ENCODE measurements at regions not wholly inside any gene's neighbourhood (a gene's known extent, or its start where the extent isn't known, plus 50 kb on each side); places are given as distances from the start of the nearest gene placed in this dataset.

DNA sequence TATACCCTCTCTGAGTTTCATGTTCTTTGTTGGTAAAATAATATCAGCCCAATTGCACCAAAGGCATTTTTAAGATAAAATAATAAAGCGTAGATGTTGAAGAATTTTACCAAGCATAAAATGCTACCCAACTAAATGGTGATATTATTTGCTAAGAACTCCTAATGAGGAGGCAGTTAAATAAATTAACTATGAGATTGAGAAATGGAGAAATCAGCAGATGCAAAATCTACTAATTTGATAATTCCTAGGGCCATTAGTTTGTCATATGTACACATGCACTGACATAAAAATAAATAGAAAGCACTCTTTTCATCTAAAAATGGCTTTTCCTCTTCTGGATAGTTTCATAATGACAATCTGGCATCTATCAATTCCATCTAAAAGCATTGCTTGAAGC lies 681.5 kb upstream of the FAM98A start:
- H3K36me3 ChIP-seq, result no peaks in the 10 kb centered on the region
- TF ChIP-seq, protein P1, sequence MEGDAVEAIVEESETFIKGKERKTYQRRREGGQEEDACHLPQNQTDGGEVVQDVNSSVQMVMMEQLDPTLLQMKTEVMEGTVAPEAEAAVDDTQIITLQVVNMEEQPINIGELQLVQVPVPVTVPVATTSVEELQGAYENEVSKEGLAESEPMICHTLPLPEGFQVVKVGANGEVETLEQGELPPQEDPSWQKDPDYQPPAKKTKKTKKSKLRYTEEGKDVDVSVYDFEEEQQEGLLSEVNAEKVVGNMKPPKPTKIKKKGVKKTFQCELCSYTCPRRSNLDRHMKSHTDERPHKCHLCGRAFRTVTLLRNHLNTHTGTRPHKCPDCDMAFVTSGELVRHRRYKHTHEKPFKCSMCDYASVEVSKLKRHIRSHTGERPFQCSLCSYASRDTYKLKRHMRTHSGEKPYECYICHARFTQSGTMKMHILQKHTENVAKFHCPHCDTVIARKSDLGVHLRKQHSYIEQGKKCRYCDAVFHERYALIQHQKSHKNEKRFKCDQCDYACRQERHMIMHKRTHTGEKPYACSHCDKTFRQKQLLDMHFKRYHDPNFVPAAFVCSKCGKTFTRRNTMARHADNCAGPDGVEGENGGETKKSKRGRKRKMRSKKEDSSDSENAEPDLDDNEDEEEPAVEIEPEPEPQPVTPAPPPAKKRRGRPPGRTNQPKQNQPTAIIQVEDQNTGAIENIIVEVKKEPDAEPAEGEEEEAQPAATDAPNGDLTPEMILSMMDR (IDR thresholded peaks at IDR 0.05), result no peak
- 96 to 98% methylated on average over 1 of the region's 1 CpG for WGBS, 2 donors

DNA sequence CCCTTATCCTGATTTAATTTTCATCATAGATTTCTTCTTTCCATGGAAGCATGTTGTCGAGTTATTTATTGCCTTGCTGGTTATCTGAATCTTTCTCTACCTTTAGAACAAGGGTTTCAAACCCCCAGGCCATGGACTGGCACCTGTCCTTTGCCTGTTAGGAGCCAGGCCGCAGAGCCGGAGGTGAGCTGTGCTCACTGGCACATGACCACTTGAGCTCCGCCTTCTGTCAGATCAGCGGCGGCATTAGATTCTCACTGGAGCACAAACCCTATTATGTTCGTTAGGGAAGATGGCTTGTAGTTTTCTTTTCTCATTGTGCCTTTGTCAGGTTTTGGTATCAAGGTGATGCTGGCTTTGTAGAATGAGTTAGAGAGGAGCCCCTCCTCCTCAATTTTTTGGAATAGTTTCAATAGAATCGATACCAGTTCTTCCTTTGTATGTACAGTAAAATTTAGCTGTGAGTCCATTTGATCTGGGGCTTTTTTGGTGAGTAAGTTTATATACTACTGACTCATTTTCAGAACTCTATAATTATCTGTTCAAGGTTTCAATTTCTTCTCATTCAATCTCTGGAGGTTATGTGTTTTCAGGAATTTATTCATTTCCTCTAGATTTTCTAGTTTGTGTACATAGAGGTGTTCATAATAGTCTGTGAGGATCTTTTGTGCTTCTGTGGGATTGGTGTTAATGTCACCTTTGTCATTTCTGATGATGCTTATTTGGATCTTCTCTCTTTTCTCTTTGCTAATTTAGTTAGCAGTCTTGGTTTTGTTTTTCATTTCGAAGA lies 668.0 kb upstream of the FAM98A start:
- ATAC-seq (no peak), DNase-seq (no peak)
- intact Hi-C loops (cut with DNase I), result no loop called here
- Histone ChIP-seq H3K27ac (no peak overlapping the region), H3K27me3 (no peaks in the 10 kb centered on the region), H3K4me1 (no peaks in the 10 kb centered on the region), H3K4me3 (no peak overlapping the region), H3K9me3 (peaks cover 0 to 40% (median 0%) of the 10 kb centered on the region in 11 donors), H3K36me3 (no peaks in the 10 kb centered on the region)
- TF ChIP-seq, protein P1 (IDR thresholded peaks at IDR 0.05), result no peak
- WGBS, 2 donors, result 87 to 88% methylated on average over 9 of the region's 9 CpGs

More for the DNA sequence above, 681.5 kb upstream of the FAM98A start:
- Histone ChIP-seq H3K4me1 (no peaks in the 10 kb centered on the region), H3K27ac (no peak overlapping the region), H3K27me3 (no peaks in the 10 kb centered on the region), H3K9me3 (peaks cover 0 to 4% (median 0%) of the 10 kb centered on the region in 11 donors), H3K4me3 (no peak overlapping the region)
- no peak for ATAC-seq
- no peak for DNase-seq
- intact Hi-C loops (cut with DNase I), result no loop called here

DNA sequence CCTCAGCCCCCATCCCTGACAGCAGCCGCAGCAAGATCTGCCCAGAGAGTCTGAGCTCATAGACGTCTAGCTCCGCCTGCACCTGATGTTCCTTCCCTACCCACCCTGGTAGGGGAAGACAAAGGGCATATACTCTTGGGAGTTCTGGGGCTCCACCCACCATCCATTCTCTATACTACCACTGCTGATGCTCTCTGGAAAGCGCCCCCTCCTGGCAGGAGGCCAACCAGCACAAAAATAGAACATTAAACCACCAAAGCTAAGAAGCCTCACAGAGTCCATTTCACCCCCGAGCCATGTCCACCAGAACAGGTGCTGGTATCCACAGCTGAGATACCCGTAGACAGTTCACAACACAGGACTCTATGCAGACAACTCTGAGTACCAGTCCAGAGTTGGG lies 662.6 kb upstream of the FAM98A start:
- Histone ChIP-seq H3K27ac (no peak overlapping the region), H3K4me3 (no peak overlapping the region), H3K9me3 (peaks cover 0 to 12% (median 0%) of the 10 kb centered on the region in 11 donors), H3K27me3 (no peaks in the 10 kb centered on the region), H3K4me1 (no peaks in the 10 kb centered on the region), H3K36me3 (no peaks in the 10 kb centered on the region)
- intact Hi-C loops (cut with DNase I), result no loop called here
- DNase-seq (no peak), ATAC-seq (no peak)
- whole genome bisulfite sequencing, 2 donors, result 67 to 84% methylated on average over 6 of the region's 6 CpGs
- TF ChIP-seq, protein P1 (IDR thresholded peaks at IDR 0.05), result no peak

DNA sequence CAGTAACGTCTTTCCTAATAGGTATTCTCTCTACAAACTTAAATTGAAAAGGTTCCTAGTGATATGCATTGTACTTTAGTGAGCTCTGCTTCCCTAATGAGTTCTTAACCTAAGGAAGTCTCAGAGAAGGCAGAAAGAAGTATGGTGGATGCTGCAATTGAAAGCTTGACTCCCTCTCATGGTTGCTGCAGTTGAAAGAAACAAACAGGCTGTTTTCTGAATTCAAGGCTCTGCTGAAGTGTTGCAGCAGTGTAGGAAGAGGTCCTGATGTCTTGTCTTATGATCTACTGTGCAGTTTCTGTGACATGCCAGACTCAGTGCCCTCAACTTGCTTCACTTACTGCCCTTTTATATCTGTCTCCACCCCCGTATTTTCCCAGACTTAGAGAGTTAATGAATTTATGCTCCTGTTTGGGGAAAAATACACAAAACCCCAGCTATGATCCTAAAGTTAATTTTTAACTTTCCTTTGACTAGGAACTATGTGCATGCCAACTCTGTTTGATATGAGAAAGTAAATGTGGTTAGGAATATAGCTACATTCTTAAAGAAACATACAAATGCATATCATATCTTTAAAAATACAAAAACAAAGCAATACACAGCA lies 655.3 kb upstream of the FAM98A start:
- DNase-seq, result no peak
- H3K27me3 ChIP-seq, result no peaks in the 10 kb centered on the region
- intact Hi-C loops (cut with DNase I), result no loop called here
- no peaks in the 10 kb centered on the region for H3K36me3 ChIP-seq
- WGBS, 2 donors, result 69 to 70% methylated on average over 2 of the region's 2 CpGs
- TF ChIP-seq, protein P1 (IDR thresholded peaks at IDR 0.05), result no peak
- no peaks in the 10 kb centered on the region for H3K9me3 ChIP-seq
- H3K27ac ChIP-seq, result no peak overlapping the region
- ATAC-seq, result no peak
- H3K4me1 ChIP-seq, result no peaks in the 10 kb centered on the region
- H3K4me3 ChIP-seq, result no peak overlapping the region

All from heart right ventricle (tissue), 16 donors.